NCI-H226 (cell line): ENCODE measurements at regions not wholly inside any gene's neighbourhood (a gene's known extent, or its start where the extent isn't known, plus 50 kb on each side); places are given as distances from the start of the nearest gene placed in this dataset.

ENCODE experiments used
- DNase-seq: peaks from one replicate; pipeline ENCODE4 v3.0.0-alpha.2; 2015

- DNase-seq = no peak
These were observed 125.3 kb upstream of the KLF7 start for GRCh38 chr2:207290833-207291624.

GRCh38 chr2:207291625-207292252 is 126.0 kb upstream of the KLF7 start:
- no peak for DNase-seq

- no peak for DNase-seq
These were observed 130.7 kb upstream of the KLF7 start for GRCh38 chr2:207296265-207296948.

- DNase-seq = no peak
These were observed 135.1 kb upstream of the KLF7 start for GRCh38 chr2:207300817-207301216.

- no peak for DNase-seq
These were observed 139.0 kb upstream of the KLF7 start for GRCh38 chr2:207304761-207305160.

- DNase-seq = no peak
These were observed 142.9 kb upstream of the KLF7 start for GRCh38 chr2:207308519-207309224.

- peak; percentile 58 for DNase-seq
These were observed 145.7 kb upstream of the KLF7 start for GRCh38 chr2:207311316-207312005.

- no peak for DNase-seq
These were observed 146.2 kb upstream of the KLF7 start for GRCh38 chr2:207312006-207312356.

GRCh38 chr2:207313947-207314346 is 148.2 kb upstream of the KLF7 start:
- no peak for DNase-seq

- no peak for DNase-seq
These were observed 149.4 kb upstream of the KLF7 start for GRCh38 chr2:207315131-207315530.

- no peak for DNase-seq
These were observed 150.7 kb upstream of the KLF7 start for GRCh38 chr2:207316484-207316883.

- no peak for DNase-seq
These were observed 151.2 kb upstream of the KLF7 start for GRCh38 chr2:207316906-207317305.

GRCh38 chr2:207317378-207317984 is 151.7 kb upstream of the KLF7 start:
- peak; percentile 24 for DNase-seq

GRCh38 chr2:207318181-207318628 is 152.5 kb upstream of the KLF7 start:
- DNase-seq = no peak

GRCh38 chr2:207319316-207319715 is 153.6 kb upstream of the KLF7 start:
- no peak for DNase-seq

- no peak for DNase-seq
These were observed 154.8 kb upstream of the KLF7 start for GRCh38 chr2:207320381-207321159.

- no peak for DNase-seq
These were observed 155.8 kb upstream of the KLF7 start for GRCh38 chr2:207321514-207321913.

GRCh38 chr2:207324001-207324400 is 158.3 kb upstream of the KLF7 start:
- no peak for DNase-seq

- DNase-seq = no peak
These were observed 161.8 kb upstream of the KLF7 start for GRCh38 chr2:207327513-207327912.

- DNase-seq = no peak
These were observed 163.2 kb upstream of the KLF7 start for GRCh38 chr2:207328944-207329386.

GRCh38 chr2:207330912-207331311 is 165.2 kb upstream of the KLF7 start:
- peak; percentile 84 for DNase-seq
